DND-41 (cell line): ENCODE measurements at regions not wholly inside any gene's neighbourhood (a gene's known extent, or its start where the extent isn't known, plus 50 kb on each side); places are given as distances from the start of the nearest gene placed in this dataset.
"Not testable (repeated sequence)": the region's sequence is repeated elsewhere in the genome, so short reads cannot be mapped to it uniquely, and the experiment has no call there.

Source experiments
- ATAC-seq: fragments of 200-7000 bp; cut with Tn5 transposase; 3 replicates; pipeline ENCODE4 v1.9.1; 2021; ENCODE audit warnings: low read depth; ENCODE audit not compliant: insufficient read depth
- DNase-seq: peaks from one replicate; pipeline ENCODE4 v3.0.0-alpha.2; 2020
- H2AFZ ChIP-seq: 2 replicates; pipeline ENCODE4 v1.6.0; 2012; ENCODE audit warnings: low read depth, low read length
- H3K27ac ChIP-seq: 2 replicates; pipeline ENCODE4 v1.5.1; 2012; ENCODE audit warnings: low read length, inconsistent platforms
- H3K27me3 ChIP-seq: fragments of 200-600 bp; sonication (generic); 2 replicates; pipeline ENCODE4 v1.6.0; 2012; ENCODE audit warnings: low read length, mild to moderate bottlenecking, inconsistent platforms; ENCODE audit not compliant: insufficient read depth, poor library complexity
- H3K36me3 ChIP-seq: 2 replicates; pipeline ENCODE4 v1.5.1; 2012; ENCODE audit warnings: low read length, inconsistent platforms; ENCODE audit not compliant: insufficient read depth
- H3K4me1 ChIP-seq: 2 replicates; pipeline ENCODE4 v1.5.1; 2012; ENCODE audit warnings: mild to moderate bottlenecking, low read length; ENCODE audit not compliant: insufficient read depth
- H3K4me2 ChIP-seq: 2 replicates; pipeline ENCODE4 v1.6.0; 2012; ENCODE audit warnings: mild to moderate bottlenecking, moderate library complexity, low read length, inconsistent platforms; ENCODE audit not compliant: insufficient read depth
- H3K4me3 ChIP-seq, 2 experiments: fragments of 200-600 bp in 1 of 2; shearing (Covaris generic) in 1 of 2; 2 replicates each; pipeline ENCODE4 v1.5.1; 2012 to 2016; ENCODE audit warnings: inconsistent platforms in 2 of 2, low read length in 2 of 2, mild to moderate bottlenecking in 2 of 2, low read depth in 1 of 2, moderate library complexity in 1 of 2
- H3K79me2 ChIP-seq: 2 replicates; pipeline ENCODE4 v1.6.0; 2012; ENCODE audit warnings: low read length, inconsistent platforms; ENCODE audit not compliant: insufficient read depth
- H3K9ac ChIP-seq: 2 replicates; pipeline ENCODE4 v1.6.0; 2012; ENCODE audit warnings: low read depth, mild to moderate bottlenecking, inconsistent platforms, low read length, moderate library complexity
- H3K9me3 ChIP-seq: 2 replicates; pipeline ENCODE4 v1.5.1; 2012; ENCODE audit warnings: low read length, moderate library complexity, mild to moderate bottlenecking, inconsistent platforms; ENCODE audit not compliant: insufficient read depth, severe bottlenecking
- H4K20me1 ChIP-seq: 2 replicates; pipeline ENCODE4 v1.6.0; 2012; ENCODE audit warnings: low read length; ENCODE audit not compliant: insufficient read depth
- EZH2 ChIP-seq: IDR thresholded peaks from 3 replicates; pipeline ENCODE4 v1.6.1; 2012; ENCODE audit warnings: borderline replicate concordance, low read depth, mild to moderate bottlenecking, moderate library complexity, low read length, inconsistent platforms; ENCODE audit not compliant: severe bottlenecking
- TF ChIP-seq, protein P1 (sequence below): IDR thresholded peaks from 2 replicates; pipeline ENCODE4 v1.5.1; 2012; ENCODE audit warnings: borderline replicate concordance, low read length, moderate library complexity, mild to moderate bottlenecking; ENCODE audit not compliant: poor library complexity, severe bottlenecking; ENCODE audit errors: extremely low read depth

DNA sequence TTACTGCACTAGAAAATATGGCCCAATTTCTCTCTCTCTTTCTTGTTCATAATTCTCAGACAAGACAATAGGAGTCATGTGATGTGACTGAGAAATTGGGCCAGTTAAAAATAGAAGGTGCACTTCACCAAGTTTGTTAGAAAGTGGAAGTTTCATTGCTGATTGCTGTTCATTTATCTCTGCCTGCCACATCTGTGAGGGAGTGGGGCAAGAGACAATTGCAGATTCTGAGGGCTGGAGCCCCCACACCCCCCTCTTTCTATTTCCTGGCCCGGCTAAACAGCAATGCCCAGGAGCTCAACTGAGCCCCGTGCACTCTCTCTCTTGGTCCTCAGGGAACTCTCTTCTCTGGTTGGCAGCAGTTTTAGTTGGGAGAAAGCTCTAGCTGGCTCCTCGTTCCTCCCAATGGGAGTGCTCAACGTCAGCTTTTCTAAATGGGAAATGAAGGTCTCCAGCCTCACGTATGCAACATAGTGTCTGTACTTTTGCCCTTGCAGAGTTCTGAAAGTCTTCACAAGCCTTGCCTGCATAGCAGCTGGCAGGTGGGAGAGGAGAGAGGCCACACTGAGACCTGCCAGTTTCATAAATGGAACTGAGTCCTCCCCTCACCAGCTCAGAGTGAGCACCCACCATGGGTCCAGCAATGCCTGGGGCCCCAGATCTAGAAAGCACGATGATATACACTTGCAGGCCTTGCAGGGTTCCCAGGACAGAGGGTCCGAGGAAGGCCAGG is 115.7 kb downstream of the MYCN start:
- H2AFZ ChIP-seq = no peak overlapping the region
- no peaks in the 10 kb centered on the region for H4K20me1 ChIP-seq
- H3K27me3 ChIP-seq = no peaks in the 10 kb centered on the region
- no peaks in the 10 kb centered on the region for H3K36me3 ChIP-seq
- no peaks in the 10 kb centered on the region for H3K79me2 ChIP-seq
- no peak for DNase-seq
- H3K4me2 ChIP-seq = no peak overlapping the region
- no peak overlapping the region for H3K4me3 ChIP-seq
- no peak for TF ChIP-seq EZH2
- TF ChIP-seq, protein P1, sequence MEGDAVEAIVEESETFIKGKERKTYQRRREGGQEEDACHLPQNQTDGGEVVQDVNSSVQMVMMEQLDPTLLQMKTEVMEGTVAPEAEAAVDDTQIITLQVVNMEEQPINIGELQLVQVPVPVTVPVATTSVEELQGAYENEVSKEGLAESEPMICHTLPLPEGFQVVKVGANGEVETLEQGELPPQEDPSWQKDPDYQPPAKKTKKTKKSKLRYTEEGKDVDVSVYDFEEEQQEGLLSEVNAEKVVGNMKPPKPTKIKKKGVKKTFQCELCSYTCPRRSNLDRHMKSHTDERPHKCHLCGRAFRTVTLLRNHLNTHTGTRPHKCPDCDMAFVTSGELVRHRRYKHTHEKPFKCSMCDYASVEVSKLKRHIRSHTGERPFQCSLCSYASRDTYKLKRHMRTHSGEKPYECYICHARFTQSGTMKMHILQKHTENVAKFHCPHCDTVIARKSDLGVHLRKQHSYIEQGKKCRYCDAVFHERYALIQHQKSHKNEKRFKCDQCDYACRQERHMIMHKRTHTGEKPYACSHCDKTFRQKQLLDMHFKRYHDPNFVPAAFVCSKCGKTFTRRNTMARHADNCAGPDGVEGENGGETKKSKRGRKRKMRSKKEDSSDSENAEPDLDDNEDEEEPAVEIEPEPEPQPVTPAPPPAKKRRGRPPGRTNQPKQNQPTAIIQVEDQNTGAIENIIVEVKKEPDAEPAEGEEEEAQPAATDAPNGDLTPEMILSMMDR = no peak
- ATAC-seq = no peak
- no peak overlapping the region for H3K27ac ChIP-seq
- no peaks in the 10 kb centered on the region for H3K4me1 ChIP-seq
- H3K9ac ChIP-seq = no peak overlapping the region
- H3K9me3 ChIP-seq = no peaks in the 10 kb centered on the region

DNA sequence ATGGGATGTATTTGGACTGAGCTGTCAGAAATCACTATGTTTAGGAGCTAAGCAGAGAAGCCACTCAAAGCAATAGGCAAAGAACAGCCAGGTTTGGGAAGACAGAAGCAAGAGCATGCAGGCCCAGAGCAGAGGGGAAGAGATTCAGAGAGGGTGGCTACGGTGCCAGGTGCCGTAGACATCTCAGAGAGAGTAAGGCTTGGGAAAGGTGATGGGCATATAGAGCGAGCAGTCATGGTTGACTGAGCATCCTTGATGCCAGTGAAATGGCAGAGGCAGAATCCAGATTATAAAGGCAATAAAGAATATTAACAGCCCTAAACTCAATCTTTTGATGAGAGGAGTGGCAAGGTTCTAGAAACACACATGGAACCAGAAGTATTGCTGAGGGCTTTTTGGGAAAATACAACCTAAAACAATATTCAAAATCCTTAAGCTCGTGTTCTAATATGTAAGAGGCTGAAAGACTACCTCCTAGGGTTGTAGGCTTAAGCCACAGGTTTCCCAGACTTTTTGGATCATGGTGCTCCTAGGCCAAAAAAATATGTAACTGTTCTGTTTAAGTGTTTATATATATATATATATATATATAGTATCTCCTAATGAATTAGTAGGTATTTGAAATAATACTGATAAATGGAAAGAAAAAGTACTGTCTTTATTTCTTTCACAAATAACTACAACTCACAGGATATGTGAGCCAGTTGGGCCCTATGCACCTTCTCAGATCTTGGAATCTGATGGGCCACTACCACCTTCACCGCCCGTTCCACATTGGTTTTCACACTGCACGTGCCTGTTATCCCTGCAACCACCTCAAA is 113.3 kb downstream of the MYCN start:
- Histone ChIP-seq H3K27ac (no peak overlapping the region), H3K9ac (no peak overlapping the region), H4K20me1 (no peaks in the 10 kb centered on the region), H3K36me3 (no peaks in the 10 kb centered on the region), H2AFZ (no peak overlapping the region), H3K4me2 (no peak overlapping the region), H3K27me3 (no peaks in the 10 kb centered on the region), H3K4me1 (no peaks in the 10 kb centered on the region), H3K9me3 (no peaks in the 10 kb centered on the region), H3K4me3 (no peak overlapping the region), H3K79me2 (no peaks in the 10 kb centered on the region)
- ATAC-seq (no peak), DNase-seq (no peak)
- TF ChIP-seq, protein P1 = no peak
- TF ChIP-seq EZH2 = no peak

DNA sequence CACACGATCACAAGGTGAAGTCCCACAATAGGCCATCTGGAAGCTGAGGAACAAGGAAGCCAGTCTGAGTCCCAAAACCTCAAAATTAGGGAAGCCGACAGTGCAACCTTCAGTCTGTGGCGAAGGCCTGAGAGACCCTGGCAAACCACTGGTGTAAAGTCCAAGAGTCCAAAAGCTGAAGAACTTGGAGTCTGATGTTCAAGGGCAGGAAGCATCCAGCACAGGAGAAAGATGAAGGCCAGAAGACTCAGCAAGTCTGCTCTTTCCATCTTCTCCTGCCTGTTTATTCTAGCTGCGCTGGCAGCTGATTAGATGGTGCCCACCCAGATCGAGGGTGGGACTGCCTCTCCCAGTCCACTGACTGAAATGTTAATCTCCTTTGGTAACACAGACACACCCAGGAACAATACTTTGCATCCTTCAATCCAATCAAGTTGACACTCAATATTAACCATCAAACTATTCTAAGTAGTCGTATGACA is 112.3 kb downstream of the MYCN start:
- not testable (repeated sequence) for H2AFZ ChIP-seq, ATAC-seq

DNA sequence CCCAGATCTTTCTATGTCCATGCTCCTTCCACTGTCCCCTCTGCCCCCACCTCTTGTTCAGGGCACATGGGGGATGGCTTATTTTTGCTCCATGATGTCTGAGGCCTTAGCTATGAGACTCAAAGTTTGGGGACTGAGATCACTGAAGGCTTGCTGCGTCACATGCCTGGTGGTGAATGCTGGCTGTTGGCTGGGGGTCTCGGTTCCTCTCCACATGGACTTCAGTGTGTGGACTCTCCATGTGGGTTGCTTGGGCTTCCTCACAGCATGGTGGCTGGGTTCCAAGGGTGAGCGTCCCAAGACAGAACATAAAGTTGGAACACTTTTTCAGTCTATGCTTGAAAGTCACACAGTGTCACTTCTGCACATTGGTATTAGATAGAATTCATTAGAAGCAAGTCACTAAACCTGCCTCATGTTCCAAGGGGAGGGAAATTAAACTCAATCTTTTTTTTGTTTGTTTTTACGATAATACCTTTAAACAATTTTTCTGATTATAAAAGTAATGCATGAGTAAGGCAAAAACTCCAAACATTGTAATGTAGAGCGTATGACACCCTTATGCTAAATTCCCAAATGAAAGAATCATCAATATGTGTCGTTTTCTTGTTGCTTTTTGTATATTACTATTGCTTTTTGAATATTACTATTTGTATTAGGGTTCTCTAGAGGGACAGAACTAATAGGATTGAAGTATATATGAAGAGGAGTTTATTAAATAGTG is 111.7 kb downstream of the MYCN start:
- H3K27me3 ChIP-seq = no peaks in the 10 kb centered on the region
- no peaks in the 10 kb centered on the region for H3K36me3 ChIP-seq
- H3K79me2 ChIP-seq = no peaks in the 10 kb centered on the region
- no peak overlapping the region for H2AFZ ChIP-seq
- H4K20me1 ChIP-seq = no peaks in the 10 kb centered on the region
- no peaks in the 10 kb centered on the region for H3K9me3 ChIP-seq
- TF ChIP-seq EZH2 = no peak
- TF ChIP-seq, protein P1 = no peak
- no peaks in the 10 kb centered on the region for H3K4me1 ChIP-seq
- no peak overlapping the region for H3K9ac ChIP-seq
- H3K27ac ChIP-seq = no peak overlapping the region
- H3K4me3 ChIP-seq = no peak overlapping the region
- H3K4me2 ChIP-seq = no peak overlapping the region
- DNase-seq (no peak), ATAC-seq (no peak)

More for the DNA sequence above, 112.3 kb downstream of the MYCN start:
- not testable (repeated sequence) for H3K9me3 ChIP-seq, H3K27ac ChIP-seq, H4K20me1 ChIP-seq, H3K4me3 ChIP-seq, H3K79me2 ChIP-seq, DNase-seq, H3K27me3 ChIP-seq, H3K4me2 ChIP-seq, H3K4me1 ChIP-seq, H3K36me3 ChIP-seq, H3K9ac ChIP-seq
